Transverse colon (tissue), 4 donors: ENCODE measurements at regions not wholly inside any gene's neighbourhood (a gene's known extent, or its start where the extent isn't known, plus 50 kb on each side); places are given as distances from the start of the nearest gene placed in this dataset.
"Not testable (repeated sequence)": the region's sequence is repeated elsewhere in the genome, so short reads cannot be mapped to it uniquely, and the experiment has no call there.

Experiments
- DNase-seq: peaks from one replicate; pipeline ENCODE4 v3.0.0-alpha.2; 2019
- H3K27ac ChIP-seq, 4 donors: fragments of 200-600 bp; sonication (generic); 2 replicates each; pipeline ENCODE4 v1.5.1; 2016 to 2018; ENCODE audit warnings: inconsistent platforms in 4 of 4
- H3K27me3 ChIP-seq: fragments of 200-600 bp; sonication (generic); 2 replicates; pipeline ENCODE4 v1.5.1; 2017; ENCODE audit warnings: inconsistent platforms
- H3K36me3 ChIP-seq, 4 donors: fragments of 200-600 bp; sonication (generic); 2 replicates each; pipeline ENCODE4 v1.5.1; 2017 to 2019; ENCODE audit warnings: inconsistent platforms in 4 of 4
- H3K4me1 ChIP-seq, 4 donors: fragments of 200-600 bp; sonication (generic); 2 replicates each; pipeline ENCODE4 v1.5.1; 2017 to 2020; ENCODE audit warnings: inconsistent platforms in 4 of 4
- H3K4me3 ChIP-seq, 4 donors: fragments of 200-600 bp; sonication (generic); 1 replicate in 1 of 4; 2 replicates in 3 of 4; pipeline versions ENCODE4 v1.5.1 to v1.6.1; 2017 to 2019; ENCODE audit warnings: inconsistent platforms in 4 of 4
- H3K9me3 ChIP-seq, 2 donors: fragments of 200-600 bp; sonication (generic); 2 replicates each; pipeline ENCODE4 v1.5.1; 2017 to 2019; ENCODE audit warnings: inconsistent platforms in 2 of 2
- CTCF ChIP-seq, 5 experiments: fragments of 200-600 bp in 3 of 5; fragments of 450-650 bp in 2 of 5; sonication (generic) in 3 of 5; IDR thresholded peaks; 1 replicate in 2 of 5; 2 replicates in 3 of 5; pipeline ENCODE4 v1.5.1; 2016 to 2017; ENCODE audit warnings: antibody characterized with exemption in 5 of 5, inconsistent platforms in 3 of 5, mild to moderate bottlenecking in 2 of 5, moderate library complexity in 1 of 5
- WGBS, 2 donors: methylation state at CpG; one replicate each; pipeline ENCODE4 v1.1.5; 2018; ENCODE audit warnings: low coverage in 1 of 2; 5-methylcytosine and 5-hydroxymethylcytosine counted together
- in situ Hi-C, 4 donors: fragments of 200-750 bp; cut with MboI; loops; one replicate each; pipeline versions ENCODE4 v1.15.0 to v1.15.1; 2017; ENCODE audit warnings: low sequenced_read_pairs in 3 of 4, low pct_ligation_motif_present in 1 of 4, low pct_unique_long_range_greater_than_20kb in 1 of 4
- intact Hi-C: fragments of 100-400 bp; cut with DNase I; formaldehyde crosslinking; loops from one replicate; pipeline ENCODE4 v1.15.1; 2023; ENCODE audit warnings: low total_unique reads

DNA sequence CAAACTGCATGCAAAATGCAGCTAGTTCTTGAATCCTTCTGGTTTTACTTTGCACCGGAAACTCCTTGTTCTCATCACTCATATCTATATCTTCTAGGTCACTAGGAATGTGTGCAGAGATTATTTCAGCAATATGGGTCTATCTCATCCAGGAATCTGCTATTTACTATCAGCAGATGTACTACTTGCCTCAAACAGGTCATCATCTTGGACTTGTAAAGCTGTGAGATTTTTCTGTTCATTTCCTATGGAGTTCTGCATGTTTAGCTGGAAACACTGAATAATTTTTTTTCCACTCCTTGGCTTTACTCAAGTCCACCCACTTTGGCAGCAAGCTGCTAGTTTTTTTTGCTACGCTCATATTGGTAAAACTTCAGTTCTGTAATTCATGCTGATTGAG is 334.8 kb downstream of the RPIA start:
- in situ Hi-C loops, intact Hi-C loops, H3K9me3 ChIP-seq, H3K4me1 ChIP-seq, H3K36me3 ChIP-seq, H3K27ac ChIP-seq, H3K4me3 ChIP-seq, H3K27me3 ChIP-seq, DNase-seq: not testable (repeated sequence)
- WGBS, 2 donors, result 71 to 81% methylated on average over 2 of the region's 2 CpGs

GRCh38 chr2:89027115-89027514 is 335.6 kb downstream of the RPIA start:
- H3K27me3 ChIP-seq, H3K4me3 ChIP-seq, in situ Hi-C loops, DNase-seq, intact Hi-C loops, H3K4me1 ChIP-seq, H3K27ac ChIP-seq, H3K36me3 ChIP-seq, H3K9me3 ChIP-seq: not testable (repeated sequence)
- whole genome bisulfite sequencing, 2 donors, result 52 to 75% methylated on average over 1 to 2 of the region's 2 CpGs

GRCh38 chr2:89027536-89027935 is 336.1 kb downstream of the RPIA start:
- in situ Hi-C loops, H3K4me3 ChIP-seq, H3K36me3 ChIP-seq, H3K4me1 ChIP-seq, H3K27me3 ChIP-seq, H3K27ac ChIP-seq, intact Hi-C loops, H3K9me3 ChIP-seq, DNase-seq: not testable (repeated sequence)
- WGBS, 2 donors, result 61 to 86% methylated on average over 1 of the region's 1 CpG

- in situ Hi-C loops, H3K27ac ChIP-seq, H3K36me3 ChIP-seq, H3K4me1 ChIP-seq, H3K9me3 ChIP-seq, DNase-seq, H3K4me3 ChIP-seq, intact Hi-C loops, H3K27me3 ChIP-seq: not testable (repeated sequence)
- WGBS, 2 donors, result 0 to 44% methylated on average over 1 to 4 of the region's 4 CpGs
Measured at GRCh38 chr2:89029257-89029656, 337.8 kb downstream of the RPIA start.

GRCh38 chr2:89048138-89049066 is 356.9 kb downstream of the RPIA start:
- H3K27me3 ChIP-seq, intact Hi-C loops, H3K27ac ChIP-seq, in situ Hi-C loops, H3K4me1 ChIP-seq, H3K9me3 ChIP-seq, H3K36me3 ChIP-seq, H3K4me3 ChIP-seq, DNase-seq: not testable (repeated sequence)
- peak in 4 of 5 experiments; percentile 27 to 51 (median 38) for TF ChIP-seq CTCF (IDR thresholded peaks at IDR 0.05)
- WGBS, 2 donors, result 57 to 75% methylated on average over 1 to 2 of the region's 3 CpGs

GRCh38 chr2:89058616-89059015 is 367.1 kb downstream of the RPIA start:
- H3K36me3 ChIP-seq, H3K4me3 ChIP-seq, H3K9me3 ChIP-seq, in situ Hi-C loops, intact Hi-C loops, H3K27ac ChIP-seq, H3K4me1 ChIP-seq, H3K27me3 ChIP-seq, DNase-seq: not testable (repeated sequence)
- 79% methylated on average over 4 of the region's 4 CpGs; no CpG with 5 or more reads in 1 of the 2 donors for WGBS, 2 donors

DNA sequence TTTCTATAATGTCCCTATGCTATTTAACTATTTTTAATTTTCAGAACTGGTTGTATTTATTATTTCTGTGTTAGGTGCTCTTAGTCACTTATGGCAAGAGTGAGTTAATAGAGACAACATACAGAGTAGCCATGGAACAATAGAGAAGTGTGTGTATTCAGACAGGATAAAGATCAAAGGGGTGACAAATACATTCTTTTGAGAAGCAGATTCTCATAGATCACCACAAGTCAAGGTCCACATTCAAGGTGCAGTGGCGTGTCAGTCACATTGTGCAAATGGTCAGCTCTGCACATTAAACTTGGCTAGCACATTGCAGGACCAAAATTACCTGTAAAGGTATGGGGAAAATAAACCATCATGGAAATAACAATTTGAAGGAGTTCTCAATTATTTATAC is 369.7 kb downstream of the RPIA start:
- WGBS, 2 donors, result 60% methylated on average over 1 of the region's 1 CpG; no CpG with 5 or more reads in 1 of the 2 donors
- intact Hi-C loops, H3K27me3 ChIP-seq, H3K27ac ChIP-seq, H3K36me3 ChIP-seq, DNase-seq, H3K4me1 ChIP-seq, H3K9me3 ChIP-seq, in situ Hi-C loops, H3K4me3 ChIP-seq: not testable (repeated sequence)

DNA sequence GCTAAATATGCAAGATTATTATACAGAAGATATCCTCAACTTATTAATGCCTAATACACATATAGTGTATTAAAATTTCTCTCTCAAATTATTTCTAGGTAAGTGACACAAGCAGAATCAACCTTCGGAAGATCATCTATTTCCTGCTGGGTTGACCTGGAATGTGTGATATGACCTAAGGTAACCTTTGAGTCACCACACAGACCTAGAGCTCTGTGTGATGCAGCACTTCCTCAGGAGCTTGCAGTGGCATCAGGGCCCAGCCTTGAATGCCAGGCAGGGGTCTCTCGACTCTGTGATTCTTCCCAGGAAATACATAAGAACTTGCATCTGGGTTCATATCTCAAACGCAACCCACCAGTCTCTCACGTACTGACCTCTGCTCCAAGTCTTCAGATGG is 385.3 kb downstream of the RPIA start:
- intact Hi-C loops, in situ Hi-C loops: not testable (repeated sequence)

GRCh38 chr2:89092911-89093310 is 401.4 kb downstream of the RPIA start:
- H3K4me3 ChIP-seq, H3K27ac ChIP-seq, H3K4me1 ChIP-seq, H3K36me3 ChIP-seq, intact Hi-C loops, H3K27me3 ChIP-seq, DNase-seq, in situ Hi-C loops, H3K9me3 ChIP-seq: not testable (repeated sequence)
- WGBS, 2 donors, result 87% methylated on average over 7 of the region's 8 CpGs; no CpG with 5 or more reads in 1 of the 2 donors

More for the DNA sequence above, 385.3 kb downstream of the RPIA start:
- DNase-seq, H3K27me3 ChIP-seq, H3K9me3 ChIP-seq, H3K4me3 ChIP-seq, H3K36me3 ChIP-seq, H3K27ac ChIP-seq, H3K4me1 ChIP-seq: not testable (repeated sequence)
- WGBS, 2 donors, result 71% methylated on average over 4 of the region's 4 CpGs; no CpG with 5 or more reads in 1 of the 2 donors

DNA sequence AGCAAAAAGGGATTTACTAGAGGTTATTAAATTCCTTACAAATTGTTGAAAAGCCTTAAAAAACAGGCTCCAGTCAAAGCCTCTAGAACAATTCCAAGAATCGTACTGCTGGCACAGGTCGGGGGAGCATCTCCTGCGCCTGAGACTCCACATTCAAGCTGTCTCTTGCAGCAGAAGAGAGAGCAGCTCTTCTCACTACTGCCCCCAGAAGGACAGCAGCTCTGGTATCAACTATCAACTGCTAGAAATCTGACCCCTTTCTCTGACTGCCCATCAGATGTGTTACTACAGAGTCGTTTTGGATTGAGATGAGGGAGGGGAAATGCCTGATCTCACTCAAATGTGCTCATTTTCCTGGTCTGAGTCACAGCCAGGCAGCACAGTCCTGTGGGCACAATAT is 403.6 kb downstream of the RPIA start:
- 26% methylated on average over 3 of the region's 4 CpGs; no CpG with 5 or more reads in 1 of the 2 donors for WGBS, 2 donors
- H3K4me3 ChIP-seq, H3K4me1 ChIP-seq, in situ Hi-C loops, H3K9me3 ChIP-seq, H3K27ac ChIP-seq, H3K27me3 ChIP-seq, intact Hi-C loops, H3K36me3 ChIP-seq, DNase-seq: not testable (repeated sequence)
